Stimulated activated CD8-positive, alpha-beta memory T cell treated with anti-CD3 and anti-CD28 coated beads, Interleukin-4, amount 100 ng/mL, for 1 hour (primary cell): ENCODE measurements at regions not wholly inside any gene's neighbourhood (a gene's known extent, or its start where the extent isn't known, plus 50 kb on each side); places are given as distances from the start of the nearest gene placed in this dataset.
"Not testable (repeated sequence)": the region's sequence is repeated elsewhere in the genome, so short reads cannot be mapped to it uniquely, and the experiment has no call there.

Experiments
- DNase-seq, 2 donors: peaks; one replicate each; pipeline ENCODE4 v3.0.0-alpha.2; 2020; ENCODE audit warnings: low read depth in 2 of 2, low spot score in 1 of 2

DNA sequence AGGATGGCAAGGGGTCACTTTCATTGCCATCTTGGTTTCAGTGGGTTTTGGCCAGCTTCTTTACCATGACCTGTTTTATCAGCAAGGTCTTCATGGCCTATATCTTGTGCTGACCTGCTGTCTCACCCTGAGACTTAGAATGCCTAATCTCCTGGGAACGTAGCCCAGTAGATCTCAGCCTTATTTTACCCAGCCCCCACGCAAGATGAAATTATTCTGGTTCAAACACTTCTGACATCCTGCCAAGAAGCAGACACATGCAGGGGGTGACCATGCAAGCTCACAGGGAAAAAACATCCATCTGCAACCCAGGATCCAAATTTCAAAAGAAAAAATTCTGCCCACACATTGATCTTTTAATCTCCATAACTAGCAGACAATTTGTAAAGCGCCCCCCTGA lies 88.4 kb upstream of the EEPD1 start:
- no peak for DNase-seq

DNA sequence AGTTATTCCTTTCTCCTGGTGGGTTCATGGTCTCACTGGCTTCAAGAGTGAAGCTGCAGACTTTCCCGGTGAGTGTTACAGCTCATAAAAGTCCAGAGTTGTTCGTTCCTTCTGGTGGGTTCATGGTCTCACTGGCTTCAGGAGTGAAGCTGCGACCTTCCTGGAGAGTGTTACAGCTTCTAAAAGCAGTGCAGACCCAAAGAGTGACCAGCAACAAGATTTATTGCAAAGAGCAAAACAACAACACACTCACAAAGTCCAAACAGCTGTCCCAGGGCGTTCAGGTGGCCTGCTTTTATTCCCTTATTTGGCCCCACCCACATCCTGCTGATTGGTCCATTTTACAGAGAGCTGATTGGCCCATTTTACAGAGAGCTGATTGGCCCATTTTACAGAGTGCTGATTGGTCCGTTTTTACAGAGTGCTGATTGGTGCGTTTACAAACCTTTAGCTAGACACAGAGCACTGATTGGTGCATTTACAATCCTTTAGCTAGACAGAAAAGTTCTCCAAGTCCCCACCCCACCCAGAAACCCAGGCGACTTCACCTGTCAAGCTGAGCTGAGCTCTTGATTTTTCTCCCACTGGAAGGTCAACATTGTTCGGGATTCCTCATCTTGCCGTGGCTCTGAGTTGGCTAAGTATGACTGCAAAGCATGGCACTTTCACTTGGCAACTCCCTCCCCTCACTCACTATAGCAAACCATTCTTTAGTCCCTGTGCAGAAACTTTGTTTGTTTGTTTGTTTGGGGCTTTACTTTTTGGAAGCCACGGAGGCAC lies 87.3 kb upstream of the EEPD1 start:
- not testable (repeated sequence) for DNase-seq

DNA sequence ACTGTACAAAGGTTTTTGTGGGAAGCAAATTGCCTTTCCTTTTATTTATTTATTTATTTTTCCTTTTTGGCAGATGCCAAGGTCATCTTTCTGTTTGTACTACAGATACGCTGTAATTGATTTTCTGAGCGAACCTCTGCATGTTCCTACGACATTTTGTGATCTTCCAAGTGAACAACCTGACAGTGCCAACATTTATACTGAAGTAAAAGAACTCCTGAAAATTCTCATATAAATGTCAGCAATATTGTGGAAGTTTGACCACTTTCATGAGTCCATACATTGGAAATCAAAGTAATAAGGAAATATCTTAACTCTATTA lies 86.8 kb upstream of the EEPD1 start:
- no peak for DNase-seq

DNA sequence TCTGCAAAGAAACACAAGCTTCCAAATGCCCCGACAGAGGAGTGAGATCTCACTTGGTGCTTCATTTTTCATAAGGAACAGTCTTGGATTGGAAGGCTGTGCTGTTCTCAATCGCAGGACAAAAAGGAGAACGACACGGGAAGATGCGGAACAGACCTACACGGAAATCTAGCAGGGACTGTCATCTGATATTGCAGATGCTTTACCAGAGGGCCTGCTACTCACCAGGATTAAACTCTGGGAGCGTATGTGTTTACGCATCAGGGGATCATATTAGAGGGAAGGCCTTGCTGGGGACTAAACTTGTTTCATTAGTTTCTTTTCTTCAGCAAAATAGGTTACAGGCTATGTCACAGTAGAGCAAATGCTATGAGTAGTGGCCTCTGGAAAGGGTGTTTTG lies 82.8 kb upstream of the EEPD1 start:
- no peak for DNase-seq

DNA sequence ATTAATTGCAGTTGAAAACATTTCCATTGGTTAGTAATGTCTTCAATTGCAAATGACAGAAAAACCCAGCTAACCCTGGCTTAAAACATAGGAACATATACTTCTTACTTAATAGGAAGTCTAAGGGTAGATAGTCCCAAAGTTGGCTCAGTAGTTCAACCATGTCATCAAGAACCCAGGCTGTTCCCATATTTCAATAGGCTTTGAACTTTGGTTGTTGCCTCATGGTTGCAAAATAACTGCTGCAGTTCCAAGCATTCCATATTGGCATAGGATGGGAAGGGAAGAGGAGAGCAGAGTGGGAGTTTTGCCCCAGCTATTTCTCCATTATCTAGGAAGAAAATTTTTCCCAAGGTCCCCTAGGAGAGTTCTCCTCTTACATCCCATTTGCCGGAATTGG lies 81.4 kb upstream of the EEPD1 start:
- DNase-seq: no peak

DNA sequence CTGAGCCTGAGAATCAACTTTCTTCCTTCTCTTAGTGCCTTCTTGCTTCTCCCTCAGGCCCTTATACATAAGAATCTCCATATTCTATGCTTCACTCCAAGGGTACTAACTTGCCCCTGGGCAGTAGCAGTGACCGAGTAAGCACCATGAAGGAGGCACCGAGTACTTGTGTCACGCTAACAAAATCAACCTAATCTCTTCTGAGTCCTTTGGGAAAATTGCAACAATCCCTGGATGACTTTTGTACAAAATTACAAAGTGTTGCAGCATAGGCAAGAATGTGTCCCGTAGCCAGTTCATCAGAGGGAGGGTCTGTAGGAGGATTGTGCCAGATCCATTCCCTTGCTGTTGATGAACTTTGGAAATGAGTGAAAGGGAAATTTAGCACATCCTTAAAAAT lies 80.4 kb upstream of the EEPD1 start:
- no peak for DNase-seq

DNA sequence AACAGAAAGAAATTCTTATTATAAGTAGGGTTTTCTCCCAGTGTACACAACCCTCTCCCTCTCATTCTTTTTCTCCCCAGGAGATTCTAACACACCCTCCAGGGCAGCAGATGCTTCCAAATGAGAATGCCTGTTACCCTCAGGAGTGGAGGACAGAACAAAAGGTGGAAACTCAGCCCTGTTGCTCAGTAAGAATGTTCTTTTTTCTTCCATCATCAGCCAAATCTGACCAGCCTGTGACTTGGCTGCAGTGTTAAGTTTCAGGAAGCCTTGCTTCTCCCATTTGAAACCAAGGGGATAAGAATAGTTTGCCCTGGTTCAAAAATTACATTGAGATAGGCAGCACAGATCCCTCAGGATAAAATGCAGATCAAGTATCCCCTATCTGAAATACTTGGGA lies 77.5 kb upstream of the EEPD1 start:
- DNase-seq: no peak

DNA sequence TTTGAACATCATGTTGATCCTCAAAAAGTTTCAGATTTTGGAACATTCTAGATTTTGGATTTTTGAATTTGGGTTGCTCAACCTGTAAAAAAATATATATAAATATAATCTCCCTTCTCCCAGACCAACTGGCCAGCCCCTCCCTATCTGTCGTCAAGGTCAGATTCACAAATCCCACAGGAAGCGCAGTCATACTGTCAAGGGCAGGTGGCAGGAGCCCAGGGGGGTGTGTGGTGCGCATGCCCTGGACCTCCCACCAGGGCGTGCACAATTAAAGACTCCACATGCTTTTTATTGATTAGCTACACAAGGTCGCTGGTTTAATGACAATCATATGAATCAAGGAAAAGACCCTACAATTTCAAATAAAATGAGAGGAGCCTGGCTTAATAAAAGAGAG lies 77.0 kb upstream of the EEPD1 start:
- DNase-seq: no peak

DNA sequence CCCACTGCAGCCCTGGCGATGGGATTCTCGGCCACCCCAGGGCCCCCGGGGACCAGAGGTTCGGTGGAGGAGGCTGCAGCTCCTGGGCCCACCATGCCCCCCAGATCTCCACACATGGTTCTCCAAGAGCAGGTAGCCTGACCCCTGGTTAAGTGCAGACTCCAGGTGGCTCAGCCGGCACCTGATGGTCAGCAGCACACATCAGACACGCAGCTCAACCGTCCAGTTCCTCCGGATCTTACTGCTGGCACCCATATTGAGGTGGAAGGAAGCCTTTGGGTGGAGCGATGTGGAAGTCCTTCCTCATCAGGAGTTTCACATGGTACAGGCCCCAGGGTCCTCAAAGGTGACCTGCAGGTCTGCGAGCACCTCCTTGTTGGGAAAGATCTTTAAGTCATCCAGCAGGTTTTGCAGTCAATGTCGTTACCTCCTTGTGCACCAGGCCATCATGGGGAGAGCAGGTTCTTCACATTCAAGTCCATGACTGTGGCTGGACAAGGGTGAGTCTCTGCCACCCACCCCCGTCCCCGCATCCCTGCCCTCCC lies 74.2 kb upstream of the EEPD1 start:
- no peak for DNase-seq

DNA sequence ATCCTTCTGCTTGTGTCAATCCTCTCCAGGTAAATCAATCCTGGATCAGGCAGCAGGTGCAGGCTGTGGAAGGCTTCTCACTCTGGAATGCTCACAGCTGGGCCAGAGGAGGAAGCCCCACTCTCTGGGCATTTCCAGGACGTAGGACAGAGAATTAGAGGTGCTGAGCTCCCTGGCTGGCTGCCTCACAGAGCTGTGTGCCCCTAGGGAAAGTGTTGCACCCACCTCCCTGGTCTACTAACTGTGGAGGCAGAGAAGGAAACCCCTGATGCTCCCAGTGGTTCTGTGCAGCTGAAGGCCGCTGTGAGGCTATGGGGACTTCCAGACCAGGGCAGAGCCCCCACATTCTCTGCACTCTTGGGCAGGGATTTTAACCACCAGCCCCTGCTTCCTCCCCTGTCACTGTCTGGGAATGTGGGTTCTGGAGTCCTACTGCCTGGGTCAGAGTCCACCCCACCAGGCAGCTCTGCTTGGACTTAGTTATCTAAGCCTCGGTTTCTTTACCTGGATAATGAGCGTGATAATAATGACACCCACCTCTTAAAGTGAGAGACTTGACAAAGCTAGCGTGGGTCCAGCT lies 73.5 kb upstream of the EEPD1 start:
- no peak for DNase-seq

DNA sequence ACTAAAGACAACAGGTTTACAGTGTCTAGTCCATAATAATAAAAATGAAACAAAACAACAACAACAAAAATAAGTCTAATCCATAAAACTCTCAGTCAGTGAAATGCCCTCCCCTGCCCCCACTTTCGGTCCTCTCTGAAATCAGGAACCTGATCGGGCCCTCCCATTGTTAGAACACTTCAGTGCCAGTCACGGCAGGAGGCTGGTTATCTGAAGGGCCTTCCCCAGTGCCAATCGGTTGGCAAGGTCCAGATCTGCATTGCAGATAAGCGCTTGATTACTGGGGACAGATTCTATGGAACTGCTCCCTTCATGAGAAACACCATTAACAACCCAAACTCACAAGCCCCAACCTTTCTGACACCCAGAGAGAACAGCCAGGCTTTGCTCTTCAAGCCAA lies 72.2 kb upstream of the EEPD1 start:
- DNase-seq: no peak

DNA sequence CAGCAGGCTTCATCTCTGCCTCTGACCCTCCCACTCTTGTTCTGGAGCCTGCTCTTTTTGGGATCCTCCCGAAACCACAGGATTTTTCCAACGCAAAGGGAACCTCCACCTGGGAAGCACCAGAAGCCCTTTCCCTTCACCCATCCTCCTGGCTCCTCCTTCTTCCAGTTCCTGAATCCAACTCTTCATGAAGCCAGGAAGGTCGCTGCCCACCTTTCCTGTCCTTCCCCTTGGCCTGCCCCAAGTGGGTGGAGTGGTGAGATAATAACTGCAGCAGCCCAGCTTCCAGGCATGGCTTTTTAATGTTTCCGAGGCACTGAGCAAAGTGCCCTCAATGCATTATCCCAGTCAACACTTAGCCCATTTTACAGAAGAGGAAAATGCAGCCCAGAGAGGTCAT lies 70.8 kb upstream of the EEPD1 start:
- DNase-seq: no peak

DNA sequence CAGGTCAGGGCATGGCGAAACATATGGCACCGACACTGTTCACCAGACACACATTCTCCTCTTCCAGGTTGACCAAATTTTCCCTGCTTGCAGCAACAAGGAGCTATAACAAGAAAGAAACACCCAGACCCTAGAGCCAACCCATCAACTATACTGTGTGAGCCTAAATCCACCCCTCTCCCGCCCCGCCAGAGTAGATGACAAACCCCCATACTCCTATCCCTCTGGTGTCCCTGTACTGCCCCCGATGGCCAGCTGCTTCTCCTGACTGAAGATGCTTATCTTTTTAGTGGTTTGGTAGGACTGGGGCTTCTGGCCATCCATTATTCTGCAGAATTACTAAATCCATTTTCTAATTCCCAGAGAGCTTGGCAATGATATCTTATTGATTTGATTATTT lies 70.1 kb upstream of the EEPD1 start:
- DNase-seq: no peak

DNA sequence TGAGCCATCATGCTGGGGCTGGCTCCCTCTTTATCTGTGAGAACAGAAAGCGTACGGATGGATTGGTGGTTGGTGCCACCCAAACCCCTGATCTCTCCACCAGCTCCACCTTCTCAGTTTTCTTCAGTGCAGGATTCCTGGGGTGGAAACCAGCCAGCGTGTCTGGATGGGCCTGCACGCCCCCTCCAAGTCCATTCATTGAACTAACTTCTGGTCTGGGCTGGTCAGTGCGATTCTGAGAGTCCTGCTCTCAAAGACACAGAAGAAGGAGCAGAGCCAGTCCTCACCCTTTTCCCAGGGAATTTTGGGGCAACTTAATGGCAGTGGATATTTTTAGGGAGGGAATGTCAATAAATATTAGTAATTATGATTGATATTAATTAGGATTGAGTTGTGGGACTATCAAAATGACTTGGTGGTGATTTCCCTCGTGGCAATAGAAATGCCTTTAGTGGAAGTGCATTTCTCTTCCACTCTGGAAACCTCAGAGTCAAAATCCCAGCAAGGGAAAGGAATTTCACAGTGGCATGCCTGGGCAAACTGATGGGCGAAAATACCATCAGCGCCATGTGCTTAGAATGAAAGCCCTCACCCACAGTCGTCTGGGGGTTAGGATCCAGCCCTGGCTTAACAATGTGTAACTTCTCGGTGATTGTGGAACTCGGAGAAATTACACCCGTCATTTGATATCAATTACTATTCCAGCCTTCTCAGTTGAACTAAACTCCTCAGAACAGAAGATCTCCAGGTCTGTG lies 69.3 kb upstream of the EEPD1 start:
- DNase-seq: no peak

DNA sequence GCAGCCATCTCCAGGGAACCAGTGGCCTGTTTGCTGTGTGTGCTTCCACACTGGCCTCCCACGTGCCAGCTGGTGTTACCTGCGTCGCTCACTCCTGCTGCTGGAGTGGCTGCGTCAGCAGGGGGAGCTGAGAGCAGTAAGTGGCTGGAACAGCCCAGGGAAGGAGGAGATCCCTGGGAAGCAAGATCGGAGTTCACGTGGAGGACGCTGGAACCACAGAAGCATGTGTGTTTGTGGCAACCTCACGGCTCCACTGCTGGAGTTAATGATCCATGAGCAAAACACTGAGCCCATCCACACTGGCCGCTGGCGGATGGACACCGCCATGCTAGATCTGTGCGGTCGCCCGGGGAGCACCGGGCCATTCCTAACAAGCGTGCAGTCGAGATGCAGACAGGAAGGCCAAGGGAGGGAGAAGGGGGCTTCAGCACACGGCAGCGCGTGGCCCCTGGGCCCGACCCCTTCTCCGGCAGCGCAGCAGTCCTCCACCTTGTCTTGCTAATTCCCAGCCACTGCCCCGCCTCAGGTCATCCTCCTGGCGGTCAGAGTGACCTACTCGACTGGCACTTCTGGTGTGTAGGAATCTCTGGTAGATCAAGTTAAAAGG lies 68.5 kb upstream of the EEPD1 start:
- no peak for DNase-seq

DNA sequence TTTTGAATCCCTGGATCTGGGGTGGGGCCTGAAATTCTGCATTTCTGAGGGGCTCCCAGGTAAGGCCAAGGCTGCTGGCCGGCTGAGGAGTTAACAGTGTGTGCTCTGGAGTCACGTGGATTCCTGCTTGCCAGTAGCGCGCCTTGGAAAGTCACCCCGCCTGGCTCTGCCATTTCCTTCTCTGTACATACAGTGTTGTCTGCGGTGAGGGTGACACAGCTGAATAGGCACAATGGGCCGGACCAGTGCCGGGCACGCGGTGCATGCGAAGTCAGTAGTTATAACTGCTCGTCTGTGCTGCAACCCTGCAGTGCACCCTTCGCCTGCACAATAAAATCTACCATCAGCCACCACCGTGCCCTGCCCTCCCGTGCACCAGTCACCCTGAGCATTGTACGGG lies 68.0 kb upstream of the EEPD1 start:
- no peak for DNase-seq

DNA sequence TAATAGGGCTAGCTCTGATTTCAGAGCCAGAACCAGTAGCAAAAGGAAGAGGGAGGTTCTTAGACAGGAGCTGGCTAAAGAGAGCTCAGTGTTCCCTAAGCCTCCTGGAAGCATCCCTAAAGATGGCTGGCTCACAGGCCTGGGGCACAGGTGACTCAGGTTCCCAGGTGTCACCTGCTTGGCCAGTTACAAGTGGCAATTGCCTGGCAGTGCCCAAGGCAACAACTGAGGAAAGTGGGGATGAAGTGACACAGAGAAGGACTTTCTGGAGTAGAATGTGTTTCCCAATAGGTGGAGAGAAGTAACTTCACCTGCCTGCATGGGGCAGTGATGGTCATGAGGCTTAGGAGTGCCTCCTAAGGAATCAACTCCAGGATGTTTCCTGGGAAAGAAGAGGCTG lies 66.5 kb upstream of the EEPD1 start:
- no peak for DNase-seq

DNA sequence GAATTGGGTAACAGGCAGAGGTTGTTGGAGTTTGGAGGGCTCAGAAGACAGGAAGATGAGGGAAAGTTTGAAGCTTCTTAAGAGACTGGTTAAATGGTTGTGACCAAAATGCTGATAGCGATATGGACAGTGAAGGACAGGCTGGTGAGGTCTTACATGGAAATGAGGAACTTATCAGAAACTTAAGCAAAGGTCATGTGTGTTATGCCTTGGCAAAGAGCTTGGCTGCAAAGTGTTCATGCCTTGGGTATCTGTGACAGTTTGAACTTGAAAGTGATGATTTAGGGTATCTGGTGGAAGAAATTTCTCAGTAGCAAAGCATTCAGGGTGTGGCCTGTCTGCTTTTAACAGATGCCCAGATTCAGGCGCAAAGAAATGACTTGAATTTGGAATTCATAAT lies 64.5 kb upstream of the EEPD1 start:
- DNase-seq: no peak

DNA sequence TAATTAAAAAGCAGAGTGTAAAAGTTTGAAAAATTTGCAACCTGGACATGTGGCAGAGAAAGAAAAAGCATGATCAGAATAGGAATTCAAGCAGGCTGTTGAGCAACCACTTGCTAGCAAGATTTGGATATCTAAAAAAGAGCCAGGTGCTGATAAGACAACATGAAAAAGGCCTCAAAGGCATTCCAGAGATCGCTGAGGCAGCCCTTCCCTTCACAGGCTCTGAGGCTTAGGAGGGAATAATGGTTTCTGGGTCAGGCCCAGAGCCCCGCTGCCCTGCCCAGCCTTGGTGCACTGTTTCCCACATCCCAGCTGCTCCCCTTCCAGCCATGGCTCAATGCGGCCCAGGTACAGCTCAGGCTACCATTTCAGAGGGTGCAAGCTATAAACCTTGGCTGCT lies 64.1 kb upstream of the EEPD1 start:
- DNase-seq: no peak

DNA sequence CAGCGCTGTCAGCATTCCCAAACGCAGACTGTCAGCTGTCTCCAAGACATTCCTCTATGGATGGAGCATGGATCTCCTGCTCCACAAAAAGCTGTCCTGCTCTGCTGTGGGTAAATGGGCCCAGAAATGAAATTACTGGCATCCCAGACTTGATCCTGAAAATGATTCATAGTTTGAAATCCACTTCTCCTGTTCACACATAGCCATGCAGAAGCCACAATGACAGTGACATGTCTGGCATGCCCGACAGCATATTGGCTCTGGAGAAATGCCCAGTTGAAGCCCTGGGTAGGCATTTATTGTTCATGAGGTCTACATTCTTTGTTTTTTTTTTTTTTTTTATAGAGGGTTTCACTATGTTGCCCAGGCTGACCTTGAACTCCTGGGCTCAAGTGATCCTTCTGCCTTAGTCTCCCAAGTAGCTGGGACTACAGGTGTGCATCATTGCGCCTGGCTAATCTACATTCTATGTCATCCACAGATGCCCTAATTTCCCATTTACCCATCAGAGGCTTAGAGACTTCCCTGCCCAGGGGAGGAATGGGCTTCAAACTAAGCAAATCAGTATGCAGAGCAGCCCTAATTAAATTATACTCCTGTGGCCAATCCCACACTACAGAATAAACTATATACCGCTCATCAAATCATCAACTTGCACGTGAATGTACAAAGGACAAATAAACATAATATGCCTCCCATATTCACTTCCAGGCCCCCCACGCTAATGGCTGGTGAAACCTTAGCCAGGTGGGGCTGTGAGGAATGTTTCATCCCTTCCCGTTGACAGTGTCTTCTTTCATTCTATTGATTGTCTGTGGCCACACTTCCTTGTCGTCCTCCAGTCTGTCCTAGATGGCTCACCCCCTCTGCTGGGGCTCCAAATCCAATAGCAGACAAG lies 61.8 kb upstream of the EEPD1 start:
- DNase-seq: no peak

DNA sequence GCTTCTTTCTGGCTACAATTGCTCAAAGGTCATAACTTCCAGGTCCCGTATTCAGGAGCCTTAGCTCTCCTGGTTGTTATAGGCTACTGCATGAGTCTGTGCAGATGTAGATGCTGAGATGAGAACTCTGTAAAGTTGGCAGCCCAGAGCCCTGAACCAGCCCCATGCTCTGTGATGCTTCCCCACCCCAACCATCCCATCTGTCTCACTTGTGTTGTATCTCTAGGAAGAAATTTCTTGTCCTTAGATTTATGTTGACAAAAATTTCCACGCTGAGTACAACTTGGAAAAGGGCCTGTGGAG lies 61.2 kb upstream of the EEPD1 start:
- no peak for DNase-seq
